Neural progenitor cell (in vitro differentiated cells): ENCODE measurements at regions not wholly inside any gene's neighbourhood (a gene's known extent, or its start where the extent isn't known, plus 50 kb on each side); places are given as distances from the start of the nearest gene placed in this dataset.

Experiments
- DNase-seq: peaks from one replicate; pipeline ENCODE4 v3.0.0-alpha.2; 2016; ENCODE audit warnings: low spot score
- H2AFZ ChIP-seq: fragments of 200-600 bp; sonication (generic); replicated peaks from 2 replicates; pipeline ENCODE4 v1.6.1; 2016; ENCODE audit warnings: antibody characterized with exemption
- H3F3A ChIP-seq: fragments of 200-600 bp; sonication (generic); 2 replicates; pipeline ENCODE4 v1.6.1; 2016; ENCODE audit warnings: antibody characterized with exemption, low read depth
- H3K27ac ChIP-seq: fragments of 200-600 bp; sonication (generic); 2 replicates; pipeline ENCODE4 v1.5.1; 2016; ENCODE audit warnings: mild to moderate bottlenecking
- H3K27me3 ChIP-seq: fragments of 200-600 bp; sonication (generic); 2 replicates; pipeline ENCODE4 v1.6.1; 2016; ENCODE audit warnings: mild to moderate bottlenecking, moderate library complexity
- H3K36me3 ChIP-seq: fragments of 200-600 bp; sonication (generic); 2 replicates; pipeline ENCODE4 v1.5.1; 2016
- H3K4me1 ChIP-seq: fragments of 200-600 bp; sonication (generic); 2 replicates; pipeline ENCODE4 v1.6.1; 2016; ENCODE audit warnings: mixed run types
- H3K4me2 ChIP-seq: fragments of 200-600 bp; sonication (generic); 2 replicates; pipeline ENCODE4 v1.6.1; 2016
- H3K4me3 ChIP-seq: fragments of 200-600 bp; sonication (generic); 2 replicates; pipeline ENCODE4 v1.5.1; 2016
- H3K79me2 ChIP-seq: fragments of 200-600 bp; sonication (generic); 2 replicates; pipeline ENCODE4 v1.6.1; 2016; ENCODE audit warnings: low read depth
- H3K9ac ChIP-seq: fragments of 200-600 bp; sonication (generic); 2 replicates; pipeline ENCODE4 v1.6.1; 2016
- H3K9me3 ChIP-seq: fragments of 200-600 bp; sonication (generic); 2 replicates; pipeline ENCODE4 v1.5.1; 2016; ENCODE audit warnings: low read depth
- H4K20me1 ChIP-seq: fragments of 200-600 bp; sonication (generic); 2 replicates; pipeline ENCODE4 v1.6.1; 2016; ENCODE audit warnings: low read depth
- H3K27ac Mint-ChIP-seq: 3 replicates; pipeline ENCODE4 v1.8.0; 2021; ENCODE audit warnings: mixed read lengths
- H3K27me3 Mint-ChIP-seq: 2 replicates; pipeline ENCODE4 v1.8.0; 2022; ENCODE audit warnings: low read depth, mild to moderate bottlenecking, inconsistent platforms, moderate library complexity, mixed read lengths; ENCODE audit not compliant: insufficient read depth
- H3K36me3 Mint-ChIP-seq: 3 replicates; pipeline ENCODE4 v1.8.0; 2021; ENCODE audit warnings: mixed read lengths
- H3K4me1 Mint-ChIP-seq: 3 replicates; pipeline ENCODE4 v1.8.0; 2021; ENCODE audit warnings: mixed read lengths
- H3K4me3 Mint-ChIP-seq: 3 replicates; pipeline ENCODE4 v1.8.0; 2021; ENCODE audit warnings: mild to moderate bottlenecking, moderate library complexity, mixed read lengths
- H3K9me3 Mint-ChIP-seq: 3 replicates; pipeline ENCODE4 v1.8.0; 2020; ENCODE audit warnings: mixed read lengths
- CTCF ChIP-seq: fragments of 200-600 bp; sonication (generic); IDR thresholded peaks from 2 replicates; pipeline ENCODE4 v1.5.1; 2017; ENCODE audit warnings: antibody characterized with exemption, mild to moderate bottlenecking
- EZH2 ChIP-seq: fragments of 200-600 bp; sonication (generic); IDR thresholded peaks from 2 replicates; pipeline ENCODE4 v1.6.1; 2017; ENCODE audit warnings: antibody characterized with exemption, mild to moderate bottlenecking, moderate library complexity
- EZH2phosphoT487 ChIP-seq: fragments of 200-600 bp; sonication (generic); IDR thresholded peaks from 2 replicates; pipeline ENCODE4 v1.6.1; 2017; ENCODE audit warnings: antibody characterized with exemption

- peak overlapping the region; percentile 43 for H3K27ac Mint-ChIP-seq
- H4K20me1 ChIP-seq: no peaks in the 10 kb centered on the region
- H3K9me3 ChIP-seq: no peaks in the 10 kb centered on the region
- no peak overlapping the region for H3K4me2 ChIP-seq
- DNase-seq: no peak
- H3F3A ChIP-seq: no peaks in the 10 kb centered on the region
- no peak overlapping the region for H3K4me3 Mint-ChIP-seq
- no peaks in the 10 kb centered on the region for H3K27me3 ChIP-seq
- no peak overlapping the region for H3K27ac ChIP-seq
- H3K9ac ChIP-seq: no peak overlapping the region
- no peak for TF ChIP-seq CTCF
- TF ChIP-seq EZH2phosphoT487: no peak
- no peak for TF ChIP-seq EZH2
- no peak overlapping the region for H3K4me3 ChIP-seq
- H3K36me3 Mint-ChIP-seq: no peaks in the 10 kb centered on the region
- H3K36me3 ChIP-seq: no peaks in the 10 kb centered on the region
- peaks cover 69% of the 10 kb centered on the region for H3K4me1 Mint-ChIP-seq
- H3K9me3 Mint-ChIP-seq: peaks cover 13% of the 10 kb centered on the region
- no peak overlapping the region for H2AFZ ChIP-seq
- peaks cover 3% of the 10 kb centered on the region for H3K27me3 Mint-ChIP-seq
- H3K79me2 ChIP-seq: no peaks in the 10 kb centered on the region
- H3K4me1 ChIP-seq: peaks cover 20% of the 10 kb centered on the region
These were observed 511.5 kb downstream of the ZNF608 start for GRCh38 chr5:124234770-124235562.

- no peak overlapping the region for H3K4me3 Mint-ChIP-seq
- H3K27me3 Mint-ChIP-seq: peaks cover 7% of the 10 kb centered on the region
- Histone ChIP-seq H2AFZ (no peak overlapping the region), H3K27me3 (no peaks in the 10 kb centered on the region), H3K27ac (no peak overlapping the region), H3K4me2 (no peak overlapping the region), H3K4me3 (no peak overlapping the region), H3K9me3 (no peaks in the 10 kb centered on the region), H4K20me1 (no peaks in the 10 kb centered on the region), H3K9ac (no peak overlapping the region), H3K79me2 (no peaks in the 10 kb centered on the region), H3K36me3 (no peaks in the 10 kb centered on the region), H3F3A (no peaks in the 10 kb centered on the region), H3K4me1 (peaks cover 20% of the 10 kb centered on the region)
- TF ChIP-seq CTCF (no peak), EZH2 (no peak), EZH2phosphoT487 (no peak)
- no peak for DNase-seq
- no peaks in the 10 kb centered on the region for H3K36me3 Mint-ChIP-seq
- H3K4me1 Mint-ChIP-seq: peaks cover 67% of the 10 kb centered on the region
- peak overlapping the region; percentile 14 for H3K27ac Mint-ChIP-seq
- H3K9me3 Mint-ChIP-seq: peaks cover 12% of the 10 kb centered on the region
These were observed 512.2 kb downstream of the ZNF608 start for GRCh38 chr5:124234022-124234769.

GRCh38 chr5:124232515-124232914 is 513.9 kb downstream of the ZNF608 start:
- Histone ChIP-seq H3K4me1 (peaks cover 20% of the 10 kb centered on the region), H3K4me2 (no peak overlapping the region), H3F3A (no peaks in the 10 kb centered on the region), H3K36me3 (no peaks in the 10 kb centered on the region), H2AFZ (no peak overlapping the region), H3K4me3 (no peak overlapping the region), H4K20me1 (no peaks in the 10 kb centered on the region), H3K9ac (no peak overlapping the region), H3K27me3 (no peaks in the 10 kb centered on the region), H3K27ac (no peak overlapping the region), H3K9me3 (no peaks in the 10 kb centered on the region), H3K79me2 (no peaks in the 10 kb centered on the region)
- peaks cover 21% of the 10 kb centered on the region for H3K9me3 Mint-ChIP-seq
- H3K27ac Mint-ChIP-seq: peak overlapping the region; percentile 43
- no peak overlapping the region for H3K4me3 Mint-ChIP-seq
- peaks cover 9% of the 10 kb centered on the region for H3K27me3 Mint-ChIP-seq
- H3K36me3 Mint-ChIP-seq: no peaks in the 10 kb centered on the region
- no peak for TF ChIP-seq CTCF
- TF ChIP-seq EZH2phosphoT487: no peak
- TF ChIP-seq EZH2: no peak
- peaks cover 58% of the 10 kb centered on the region for H3K4me1 Mint-ChIP-seq
- DNase-seq: no peak
